Fibroblast of peridontal ligament (primary cell): ENCODE measurements at regions not wholly inside any gene's neighbourhood (a gene's known extent, or its start where the extent isn't known, plus 50 kb on each side); places are given as distances from the start of the nearest gene placed in this dataset.

Experiments
- DNase-seq: peaks from one replicate; pipeline ENCODE4 v3.0.0-alpha.2; 2010; ENCODE audit errors: extremely low read depth

- no peak for DNase-seq
Observed at GRCh38 chr7:20945451-20945850, 158.8 kb upstream of the SP8 start.

DNA sequence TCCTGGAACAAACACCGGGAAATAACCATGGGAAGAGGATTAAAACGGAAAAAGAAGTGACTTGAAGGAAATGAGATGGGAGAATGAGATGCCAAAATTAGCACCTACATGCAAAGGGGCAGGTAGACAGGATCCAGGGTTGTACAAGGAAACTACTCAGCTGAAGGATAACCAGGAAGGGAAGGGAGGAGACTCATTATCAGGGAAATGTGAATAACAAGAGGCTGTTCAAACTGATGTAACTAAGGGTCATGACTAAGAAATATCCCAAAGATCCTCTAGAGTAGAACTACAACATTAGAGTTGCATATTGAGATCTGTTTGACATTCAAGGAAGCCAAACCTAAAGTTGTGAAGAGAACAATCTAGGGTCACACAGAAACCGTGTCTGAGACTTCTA is 166.2 kb upstream of the SP8 start:
- DNase-seq = no peak

- DNase-seq = no peak
Observed at GRCh38 chr7:20954711-20955619, 168.3 kb upstream of the SP8 start.

- no peak for DNase-seq
Observed at GRCh38 chr7:20958572-20958971, 171.9 kb upstream of the SP8 start.

DNA sequence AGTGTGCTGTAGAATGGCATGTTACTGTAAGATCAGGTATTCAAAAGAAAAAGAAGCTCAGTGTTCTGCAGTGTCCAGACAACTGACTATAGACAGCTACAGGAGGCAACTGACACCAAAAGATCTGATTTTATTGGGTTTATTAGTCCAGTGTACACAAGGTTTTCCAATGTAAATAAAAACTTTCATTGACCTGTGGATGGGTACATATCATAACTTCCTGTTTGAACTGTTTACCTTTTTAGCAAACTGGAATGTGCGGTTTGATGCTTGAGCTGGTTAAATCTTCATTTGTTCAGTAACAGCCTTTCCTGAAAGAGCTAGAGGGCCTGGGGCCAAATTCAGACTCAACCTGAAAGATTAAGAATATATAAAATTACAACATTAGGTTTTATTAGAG is 172.6 kb upstream of the SP8 start:
- DNase-seq = no peak

DNA sequence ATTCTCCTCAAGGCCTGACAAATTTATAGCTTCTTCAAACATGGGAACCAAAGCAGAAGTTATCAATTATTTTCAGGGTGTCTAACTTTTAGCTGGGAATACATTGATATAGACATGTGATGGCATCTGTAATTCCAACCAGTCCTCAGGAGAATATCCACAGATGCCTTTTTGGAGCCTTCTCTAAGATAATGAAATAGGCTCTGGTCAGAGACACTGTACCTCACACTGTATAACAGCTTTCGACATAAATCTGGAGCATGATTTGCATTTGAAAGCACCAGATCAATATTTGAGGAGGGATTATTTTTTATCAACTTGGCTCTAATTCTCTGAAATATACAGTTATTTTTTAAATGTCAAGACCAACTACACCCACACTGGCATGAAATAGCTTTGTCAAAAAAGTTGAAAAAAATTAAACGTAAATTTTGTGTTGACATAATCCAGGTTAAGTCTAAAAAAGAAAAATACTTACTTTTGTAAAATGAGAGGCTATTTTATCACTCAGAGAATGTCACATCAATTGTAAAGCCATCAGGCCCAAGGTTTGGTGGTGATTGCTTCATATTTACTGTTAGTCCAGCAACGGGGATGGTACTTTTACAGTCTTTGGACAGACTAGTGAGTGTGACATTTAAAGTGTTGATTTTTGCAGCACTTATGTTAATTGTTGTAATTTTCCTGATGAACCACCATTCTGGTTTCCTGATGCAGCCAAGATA is 177.0 kb upstream of the SP8 start:
- DNase-seq = no peak

- DNase-seq = no peak
Observed at GRCh38 chr7:20964281-20964918, 177.7 kb upstream of the SP8 start.

GRCh38 chr7:20971219-20971618 is 184.5 kb upstream of the SP8 start:
- DNase-seq = no peak

GRCh38 chr7:20980232-20980631 is 193.5 kb upstream of the SP8 start:
- DNase-seq = no peak

DNA sequence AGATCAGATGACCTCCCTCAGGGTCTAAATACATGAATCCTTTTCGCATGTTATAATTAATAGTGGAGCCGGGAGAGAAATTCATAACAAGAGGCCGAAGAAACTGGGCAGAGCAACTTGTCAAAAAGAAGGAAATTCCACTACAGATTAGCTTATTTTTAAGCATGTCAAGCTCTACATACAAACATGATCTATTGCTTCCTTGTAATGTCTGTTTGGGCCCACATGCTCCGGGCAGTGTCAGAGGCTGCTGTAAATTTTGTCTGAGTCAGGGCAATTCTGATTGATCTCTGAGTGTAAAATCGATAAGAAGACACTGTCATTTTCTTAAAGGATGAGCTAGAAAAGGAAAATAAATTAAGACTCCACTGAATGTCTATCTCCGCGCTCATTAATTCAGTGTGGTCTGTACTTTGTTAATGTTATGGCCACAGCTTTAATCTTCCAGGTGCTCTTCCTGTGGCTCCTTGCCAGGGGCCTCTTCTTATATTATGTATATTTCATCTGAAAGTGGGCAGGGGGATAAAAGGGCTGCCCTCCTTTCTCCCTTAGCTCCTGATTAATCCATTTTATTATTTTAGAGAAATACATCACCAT is 194.1 kb upstream of the SP8 start:
- no peak for DNase-seq

- no peak for DNase-seq
Observed at GRCh38 chr7:20988340-20988739, 201.7 kb upstream of the SP8 start.

DNA sequence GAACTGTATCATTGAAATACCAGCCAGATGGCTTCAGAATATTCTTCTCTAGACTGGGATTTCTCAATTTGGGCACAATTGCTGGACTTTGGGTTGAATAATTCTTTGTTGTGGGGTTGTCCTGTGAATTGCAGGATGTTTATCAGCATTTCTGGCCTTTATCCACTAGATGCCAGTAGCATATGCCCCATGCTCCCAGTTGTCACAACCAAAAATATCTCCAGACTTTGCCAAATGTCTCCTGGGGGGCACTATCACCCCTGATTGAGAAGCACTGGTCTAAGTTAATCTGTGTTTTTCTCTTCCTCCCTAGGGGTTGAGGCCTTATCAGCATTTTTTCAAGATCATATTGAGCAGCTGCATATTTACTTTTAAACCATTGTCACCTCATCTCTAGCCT is 204.9 kb upstream of the SP8 start:
- no peak for DNase-seq

DNA sequence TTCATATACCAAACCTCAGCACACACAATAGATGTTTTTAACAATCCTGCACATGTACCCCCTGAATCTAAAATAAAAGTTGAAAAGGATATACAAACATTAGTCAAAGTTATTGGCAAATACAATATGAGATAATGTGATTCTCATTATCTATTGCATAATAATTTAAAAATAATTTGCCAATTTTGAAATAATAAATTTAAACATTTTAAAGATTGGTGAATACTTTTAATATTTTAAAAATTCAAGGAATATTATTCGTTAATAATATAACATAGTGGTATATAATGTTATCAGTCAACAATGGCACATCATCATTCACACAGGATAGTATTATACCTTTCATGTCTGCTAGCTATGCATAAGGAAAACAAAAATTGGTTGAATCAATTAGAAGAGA is 207.0 kb upstream of the SP8 start:
- no peak for DNase-seq

DNA sequence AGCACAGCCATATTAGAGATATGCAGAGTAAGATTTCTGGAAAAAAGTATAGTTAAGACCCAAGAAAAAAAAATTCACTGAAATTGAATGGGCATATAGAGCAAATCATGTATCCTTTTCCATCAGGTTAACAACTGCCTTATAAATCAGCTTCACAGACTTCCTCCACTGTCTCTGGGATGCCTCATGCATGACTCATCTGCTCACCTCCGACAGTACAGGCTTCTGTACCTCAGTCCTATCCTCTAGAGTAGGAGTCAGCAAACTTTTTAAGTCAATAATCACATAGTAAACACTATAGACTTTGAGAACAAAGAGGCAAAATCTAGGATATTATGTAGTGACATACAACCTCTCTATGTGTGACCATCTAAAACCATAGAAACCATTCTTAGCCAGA is 211.6 kb upstream of the SP8 start:
- no peak for DNase-seq

DNA sequence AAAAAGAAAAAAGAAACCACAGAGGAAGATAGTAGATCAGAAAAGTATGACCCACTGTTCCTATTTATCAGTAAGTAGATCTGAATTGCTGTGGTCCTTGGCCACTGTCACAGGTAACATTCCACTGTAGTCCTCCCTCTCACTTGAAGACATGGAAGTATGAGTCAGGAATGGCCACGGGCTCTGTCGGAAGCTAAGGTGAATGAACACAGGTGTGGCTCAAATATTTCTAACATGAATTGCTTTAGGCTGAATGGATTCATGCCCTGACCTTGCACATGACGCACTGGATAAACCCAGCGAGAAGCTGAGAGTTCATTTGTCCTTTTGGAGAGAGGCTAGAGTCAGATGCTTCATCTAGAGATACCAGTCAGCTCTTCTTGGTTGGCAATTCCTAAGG is 224.5 kb upstream of the SP8 start:
- DNase-seq = no peak

GRCh38 chr7:21013765-21014539 is 227.3 kb upstream of the SP8 start:
- no peak for DNase-seq

GRCh38 chr7:21020667-21021066 is 234.0 kb upstream of the SP8 start:
- DNase-seq = no peak

GRCh38 chr7:21023841-21024484 is 237.3 kb upstream of the SP8 start:
- DNase-seq = no peak

- DNase-seq = no peak
Observed at GRCh38 chr7:21024485-21024867, 237.8 kb upstream of the SP8 start.

GRCh38 chr7:21028186-21028585 is 241.5 kb upstream of the SP8 start:
- DNase-seq = no peak

- no peak for DNase-seq
Observed at GRCh38 chr7:21028599-21028998, 241.9 kb upstream of the SP8 start.
